Coronary artery (tissue), 2 donors: ENCODE measurements at regions not wholly inside any gene's neighbourhood (a gene's known extent, or its start where the extent isn't known, plus 50 kb on each side); places are given as distances from the start of the nearest gene placed in this dataset.

ENCODE experiments used
- DNase-seq: peaks from one replicate; pipeline ENCODE4 v3.0.0-alpha.2; 2017; ENCODE audit warnings: low spot score
- H3K27ac ChIP-seq, 2 donors: fragments of 200-600 bp; sonication (generic); one replicate each; pipeline ENCODE4 v1.5.1; 2016 to 2019
- H3K4me3 ChIP-seq: fragments of 200-600 bp; sonication (generic); 2 replicates; pipeline ENCODE4 v1.5.1; 2016; ENCODE audit warnings: mild to moderate bottlenecking, moderate library complexity
- CTCF ChIP-seq: fragments of 200-600 bp; sonication (generic); IDR thresholded peaks from one replicate; pipeline ENCODE4 v1.5.1; 2019; ENCODE audit warnings: antibody characterized with exemption

DNA sequence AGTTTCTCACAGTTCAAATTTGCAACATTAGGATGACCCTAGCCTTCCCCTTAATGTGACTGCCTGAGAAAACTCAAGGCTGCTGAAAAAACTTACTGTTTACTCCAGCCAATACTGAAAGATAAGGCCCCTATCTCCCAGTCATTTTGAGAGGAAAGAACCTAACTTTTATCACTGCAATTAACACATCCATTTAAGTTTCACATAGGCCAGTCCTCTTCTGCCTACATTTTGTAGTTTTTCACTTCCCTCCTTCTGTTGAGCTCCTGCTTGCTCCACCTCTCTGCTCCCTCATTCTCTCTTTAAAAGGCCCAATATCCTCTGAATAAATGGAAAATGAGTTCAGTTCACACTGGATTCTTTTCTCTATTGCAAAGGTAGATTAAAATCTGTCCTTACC lies 1996.2 kb upstream of the FLRT2 start:
- DNase-seq, result no peak
- no peak for TF ChIP-seq CTCF

GRCh38 chr14:83534995-83535394 lies 1994.9 kb upstream of the FLRT2 start:
- DNase-seq, result no peak
- no peak overlapping the region for H3K4me3 ChIP-seq
- TF ChIP-seq CTCF, result no peak
- no peak overlapping the region for H3K27ac ChIP-seq

More for the DNA sequence above, 1996.2 kb upstream of the FLRT2 start:
- Histone ChIP-seq H3K4me3 (no peak overlapping the region), H3K27ac (no peak overlapping the region)

GRCh38 chr14:83535444-83535843 lies 1994.5 kb upstream of the FLRT2 start:
- no peak for TF ChIP-seq CTCF

GRCh38 chr14:83541147-83541546 lies 1988.8 kb upstream of the FLRT2 start:
- H3K4me3 ChIP-seq, result no peak overlapping the region
- no peak for TF ChIP-seq CTCF
- DNase-seq, result no peak
- H3K27ac ChIP-seq, result no peak overlapping the region

More at GRCh38 chr14:83535444-83535843, 1994.5 kb upstream of the FLRT2 start:
- DNase-seq, result no peak
- Histone ChIP-seq H3K4me3 (no peak overlapping the region), H3K27ac (no peak overlapping the region)

GRCh38 chr14:83548061-83548839 lies 1981.7 kb upstream of the FLRT2 start:
- H3K4me3 ChIP-seq, result no peak overlapping the region
- no peak for DNase-seq
- TF ChIP-seq CTCF, result no peak

DNA sequence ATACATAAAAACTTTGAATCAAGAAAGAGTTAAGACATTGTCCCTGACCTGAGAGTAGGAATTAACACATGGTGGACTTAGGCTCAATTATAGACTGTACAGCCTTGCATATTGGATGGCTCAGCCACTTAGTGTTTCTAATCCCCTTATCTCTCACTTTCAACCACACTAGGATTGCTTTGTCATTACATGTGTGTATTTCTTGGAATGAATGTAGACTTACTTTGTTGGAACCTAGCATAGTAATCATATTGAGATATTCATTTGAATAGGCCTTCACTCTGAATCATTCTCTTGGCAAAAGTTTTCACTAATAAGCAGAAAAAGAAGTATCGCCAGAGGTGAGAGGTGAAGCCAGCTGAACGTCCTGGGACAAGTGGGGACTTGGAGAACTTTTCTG lies 1973.9 kb upstream of the FLRT2 start:
- H3K4me3 ChIP-seq, result no peak overlapping the region
- DNase-seq, result no peak
- no peak overlapping the region for H3K27ac ChIP-seq
- no peak for TF ChIP-seq CTCF

More at GRCh38 chr14:83548061-83548839, 1981.7 kb upstream of the FLRT2 start:
- H3K27ac ChIP-seq, result no peak overlapping the region
